H1 (cell line): ENCODE measurements at regions not wholly inside any gene's neighbourhood (a gene's known extent, or its start where the extent isn't known, plus 50 kb on each side); places are given as distances from the start of the nearest gene placed in this dataset.

ENCODE experiments used
- ASH2L ChIP-seq: fragments of 200-600, 300-600 bp; sonication (generic); IDR thresholded peaks from one replicate; pipeline ENCODE4 v1.7.1; 2017; ENCODE audit warnings: low read length
- BCL11A ChIP-seq, 2 experiments: IDR thresholded peaks; one replicate each; pipeline ENCODE4 v1.6.1; 2011; ENCODE audit warnings: low read depth in 2 of 2, low read length in 2 of 2, mild to moderate bottlenecking in 2 of 2

GRCh38 chr4:131137196-131137595 lies 2011.9 kb upstream of the PCDH10 start (continued):
- no peak for TF ChIP-seq ASH2L
- TF ChIP-seq BCL11A (IDR thresholded peaks at IDR 0.05; ENCODE audit: low read depth in 2 of 2, low read length in 2 of 2) = no peak
